GM19452 (cell line): ENCODE measurements at regions not wholly inside any gene's neighbourhood (a gene's known extent, or its start where the extent isn't known, plus 50 kb on each side); places are given as distances from the start of the nearest gene placed in this dataset.

Experiments used
- ATAC-seq: cut with Tn5 transposase; IDR thresholded peaks from one replicate; pipeline ENCODE4 v1.9.1; 2021; ENCODE audit not compliant: unreplicated experiment

GRCh38 chr11:13062115-13062514, 53.0 kb downstream of the RASSF10 start:
- no peak for ATAC-seq

DNA sequence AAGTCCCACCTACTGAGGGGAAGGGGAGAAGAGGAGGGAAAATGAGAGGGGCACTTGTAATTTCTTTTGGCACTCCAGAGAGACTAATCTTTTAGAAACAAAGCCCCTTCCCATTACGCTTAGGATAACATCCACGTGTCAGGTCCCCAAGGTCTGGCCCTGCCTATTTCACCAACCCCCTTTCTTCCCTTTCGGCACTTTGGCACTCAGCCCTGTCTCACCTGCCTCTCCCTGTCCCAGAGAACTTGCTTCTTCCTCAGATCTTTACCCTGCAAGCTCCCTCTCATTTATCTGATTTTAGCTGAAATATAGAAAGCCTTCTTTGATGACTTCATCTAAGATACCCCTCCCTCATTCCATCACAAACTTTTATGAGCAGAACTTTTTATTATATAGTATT, 55.5 kb downstream of the RASSF10 start:
- no peak for ATAC-seq

- no peak for ATAC-seq
Observed at GRCh38 chr11:13065200-13065787, 56.2 kb downstream of the RASSF10 start.

DNA sequence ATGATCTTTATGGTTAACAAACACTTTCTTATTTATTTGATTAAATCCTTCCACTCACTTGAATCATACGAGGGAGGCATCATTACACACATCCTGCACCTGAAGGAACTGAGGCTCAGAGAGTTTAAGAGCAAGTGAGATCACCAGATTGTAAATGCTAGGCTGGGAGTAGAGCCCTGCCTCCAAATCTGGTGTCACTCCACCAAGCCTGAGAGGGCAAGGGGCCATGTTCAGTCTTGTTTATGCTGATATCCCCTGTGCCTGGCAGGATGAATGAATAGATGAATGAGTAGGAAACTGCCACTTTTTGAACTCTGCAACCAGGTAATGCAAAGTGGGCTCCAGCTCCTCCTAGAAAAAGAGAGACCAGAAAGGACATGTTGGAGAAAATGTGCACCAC, 59.1 kb downstream of the RASSF10 start:
- no peak for ATAC-seq

GRCh38 chr11:13073119-13073981, 64.2 kb downstream of the RASSF10 start:
- no peak for ATAC-seq

GRCh38 chr11:13074714-13075464, 65.8 kb downstream of the RASSF10 start:
- ATAC-seq = no peak

DNA sequence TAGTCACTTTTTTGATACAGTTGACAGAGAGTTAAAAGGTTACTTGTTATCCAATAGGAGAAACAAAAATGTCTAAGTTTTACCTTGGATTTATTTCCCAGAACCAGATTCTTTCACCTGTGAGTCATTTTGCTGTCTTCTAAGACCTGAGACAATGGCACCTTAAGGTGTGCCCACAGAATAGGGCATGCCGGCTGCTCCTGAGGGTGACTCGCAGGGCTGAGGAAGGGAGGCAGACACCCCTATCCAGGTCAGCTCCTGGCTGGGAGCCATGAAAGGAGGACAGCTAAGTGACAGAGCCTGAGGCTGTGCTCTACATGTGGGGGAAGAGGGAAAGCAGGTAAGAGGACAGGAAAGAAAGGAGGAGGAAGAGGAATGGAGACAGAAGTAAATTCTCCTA, 67.8 kb downstream of the RASSF10 start:
- ATAC-seq = no peak

DNA sequence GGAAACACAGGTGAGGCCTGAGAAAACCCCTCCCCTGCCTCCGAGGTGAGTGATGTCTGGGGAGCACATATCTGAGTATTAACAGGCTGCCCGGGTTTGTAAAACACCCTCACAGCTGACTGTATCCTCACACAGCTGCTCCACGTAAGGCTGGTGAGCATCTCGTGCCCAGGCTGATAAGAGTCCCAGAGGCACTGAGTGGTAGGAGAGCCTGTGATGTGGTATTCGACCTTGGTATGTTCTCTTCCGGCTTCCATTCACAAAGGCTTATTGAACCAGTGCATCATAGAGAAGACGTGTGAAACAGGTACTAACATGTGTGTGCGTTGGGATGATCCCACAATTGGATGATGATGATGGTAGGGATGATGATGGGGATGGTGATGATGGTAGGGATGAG, 71.7 kb downstream of the RASSF10 start:
- ATAC-seq = no peak

GRCh38 chr11:13082588-13082987, 73.5 kb downstream of the RASSF10 start:
- ATAC-seq = no peak

GRCh38 chr11:13090228-13090708, 81.2 kb downstream of the RASSF10 start:
- ATAC-seq = no peak

GRCh38 chr11:13091373-13091772, 82.3 kb downstream of the RASSF10 start:
- ATAC-seq = no peak

GRCh38 chr11:13091804-13092203, 82.7 kb downstream of the RASSF10 start:
- ATAC-seq = no peak

- no peak for ATAC-seq
Observed at GRCh38 chr11:13094930-13095687, 86.0 kb downstream of the RASSF10 start.

DNA sequence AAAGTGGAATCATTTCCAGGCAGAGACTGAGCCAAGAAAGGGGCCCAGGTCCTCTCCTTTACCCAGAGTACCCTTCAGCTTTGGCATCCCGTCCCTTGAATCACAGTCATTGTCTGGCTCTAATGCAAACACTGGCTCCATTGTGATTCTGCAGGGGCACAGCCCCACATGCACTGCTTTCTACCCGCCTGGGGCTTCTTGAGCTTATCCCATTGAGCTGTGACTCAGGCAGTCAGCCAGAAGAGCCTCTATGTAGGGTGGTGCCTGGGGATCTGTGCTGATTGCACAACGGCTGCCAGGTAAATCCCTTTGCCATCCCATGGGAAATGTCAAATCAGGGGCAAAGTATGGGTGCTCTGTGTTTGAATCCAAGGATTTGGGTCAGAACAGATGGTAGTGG, 88.9 kb downstream of the RASSF10 start:
- no peak for ATAC-seq

- ATAC-seq = no peak
Observed at GRCh38 chr11:13098616-13099289, 89.6 kb downstream of the RASSF10 start.

DNA sequence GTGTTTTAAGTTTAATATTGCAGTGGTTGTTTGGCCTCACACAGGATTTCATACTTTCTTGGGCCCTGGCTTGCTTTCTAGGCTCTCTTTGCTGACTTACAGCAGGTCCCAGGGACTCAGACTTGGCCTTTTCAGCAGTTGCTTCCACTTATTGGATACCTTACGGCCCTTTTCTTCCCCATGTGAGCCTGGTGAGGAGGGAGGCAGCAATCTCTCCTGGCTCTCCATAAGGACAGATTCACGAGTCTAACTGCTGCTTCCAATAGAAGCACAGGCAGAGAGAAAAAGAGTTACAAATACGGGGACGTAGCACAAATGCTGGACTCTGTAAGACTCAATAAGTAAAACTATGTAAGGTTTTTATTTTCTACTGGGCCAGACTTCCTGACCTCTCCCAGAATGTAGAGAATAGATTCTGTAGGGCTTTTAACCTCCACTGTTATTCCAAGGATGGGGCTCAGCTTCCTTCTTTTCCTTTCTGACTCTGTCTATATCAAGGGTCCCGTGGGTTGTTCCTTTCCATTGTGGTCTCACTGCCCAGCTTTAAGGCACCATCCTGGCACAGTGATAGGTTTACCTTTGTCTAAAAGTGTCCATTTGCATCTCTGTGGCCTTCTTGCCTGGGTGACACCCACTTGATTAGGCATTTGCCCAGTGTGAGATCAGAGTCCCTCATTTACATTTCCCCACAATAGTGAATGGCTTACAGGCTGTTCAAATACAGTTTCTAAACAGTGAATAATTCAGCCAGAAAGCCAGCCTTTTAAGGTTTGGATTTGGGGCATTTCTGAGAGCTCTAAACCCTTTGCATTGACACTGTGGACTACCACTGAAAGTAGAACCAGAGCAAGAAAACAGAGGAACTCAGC, 92.8 kb downstream of the RASSF10 start:
- ATAC-seq = no peak

DNA sequence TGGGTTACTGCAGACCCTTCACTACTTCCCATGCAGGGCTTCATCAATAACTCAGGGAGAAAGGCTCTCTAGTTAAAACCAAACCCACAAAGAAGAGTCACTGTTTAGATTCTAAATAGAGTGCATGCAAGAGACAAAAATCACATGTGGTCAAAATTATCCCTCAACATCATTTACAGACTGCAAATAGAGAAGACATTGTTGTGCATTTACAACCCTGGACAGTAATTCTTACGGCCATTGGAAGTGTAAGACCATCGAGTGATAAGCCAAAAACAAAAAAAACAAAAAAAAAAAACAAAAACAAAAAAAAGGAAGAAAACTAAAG, 93.4 kb downstream of the RASSF10 start:
- no peak for ATAC-seq

DNA sequence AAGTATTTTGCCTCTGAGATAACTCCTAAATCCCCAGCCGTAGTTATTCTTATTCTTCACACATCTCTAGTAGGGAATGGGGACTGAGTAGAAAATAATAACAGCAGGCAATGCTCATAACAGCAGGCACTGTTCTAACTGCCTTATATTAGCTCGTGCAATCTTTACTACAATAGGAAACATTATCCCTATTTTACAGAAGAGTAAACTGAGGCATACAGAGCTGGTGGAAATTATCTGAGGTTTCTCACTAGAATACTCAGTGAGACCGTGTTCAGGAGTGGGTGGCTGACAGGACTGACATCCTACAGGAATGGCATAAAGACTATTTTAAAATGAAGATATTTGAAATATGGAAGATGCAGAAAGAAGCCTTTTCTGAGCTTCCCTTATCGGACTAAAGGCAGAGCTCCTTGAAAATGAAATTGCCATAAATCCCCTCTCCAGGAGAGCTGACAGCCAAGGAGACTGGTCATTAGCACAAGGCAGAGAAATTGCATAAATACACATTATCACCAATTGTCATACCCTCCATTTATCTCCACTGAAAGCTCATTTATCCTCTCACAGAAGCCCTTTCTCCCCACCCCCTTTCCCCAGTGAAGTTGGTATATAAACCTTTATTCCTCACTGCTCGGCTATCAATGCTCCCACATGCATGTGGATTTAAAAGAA, 93.9 kb downstream of the RASSF10 start:
- no peak for ATAC-seq

DNA sequence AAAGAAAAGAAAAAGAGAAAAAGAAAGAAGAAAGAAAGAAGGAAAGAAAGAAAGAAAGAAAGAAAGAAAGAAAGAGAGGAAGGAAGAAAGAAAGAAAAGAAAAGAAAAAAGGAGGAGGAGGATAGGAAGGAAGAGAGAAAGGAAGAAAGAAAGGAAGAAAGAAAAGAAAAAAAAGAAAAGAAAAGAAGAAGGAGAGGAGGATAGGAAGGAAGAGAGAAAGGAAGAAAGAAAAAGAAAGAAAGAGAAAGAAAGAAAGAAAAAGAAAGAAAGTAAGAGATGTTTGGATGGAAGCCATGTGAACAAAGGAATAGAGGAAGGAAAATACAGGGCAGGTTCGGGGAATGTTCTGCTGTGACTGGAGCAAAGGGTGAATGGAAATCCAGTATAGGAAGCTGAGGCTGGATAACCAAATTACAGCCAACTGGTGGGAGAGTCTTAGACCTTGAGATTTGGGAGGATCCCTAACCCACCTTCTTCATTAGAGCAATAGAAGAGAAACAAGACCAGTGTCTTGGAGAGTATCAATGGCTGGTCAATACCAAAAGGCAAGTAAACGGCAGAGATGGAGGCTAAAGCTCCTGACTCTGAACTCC, 94.9 kb downstream of the RASSF10 start:
- ATAC-seq = no peak
